ENCODE measurements at regions not wholly inside any gene's neighbourhood (a gene's known extent, or its start where the extent isn't known, plus 50 kb on each side); places are given as distances from the start of the nearest gene placed in this dataset.
"Not testable (repeated sequence)": the region's sequence is repeated elsewhere in the genome, so short reads cannot be mapped to it uniquely, and the experiment has no call there.

GRCh38 chr5:116709082-116709481, 134.5 kb upstream of the SEMA6A start:
- DNase-seq (ENCODE audit: low read depth, low spot score) = no peak

- not testable (repeated sequence) for DNase-seq (ENCODE audit: low read depth, low spot score)
These were observed 130.5 kb upstream of the SEMA6A start for GRCh38 chr5:116705121-116705519.

- no peak for DNase-seq (ENCODE audit: low read depth, low spot score)
These were observed 129.3 kb upstream of the SEMA6A start for GRCh38 chr5:116703941-116704340.

DNA sequence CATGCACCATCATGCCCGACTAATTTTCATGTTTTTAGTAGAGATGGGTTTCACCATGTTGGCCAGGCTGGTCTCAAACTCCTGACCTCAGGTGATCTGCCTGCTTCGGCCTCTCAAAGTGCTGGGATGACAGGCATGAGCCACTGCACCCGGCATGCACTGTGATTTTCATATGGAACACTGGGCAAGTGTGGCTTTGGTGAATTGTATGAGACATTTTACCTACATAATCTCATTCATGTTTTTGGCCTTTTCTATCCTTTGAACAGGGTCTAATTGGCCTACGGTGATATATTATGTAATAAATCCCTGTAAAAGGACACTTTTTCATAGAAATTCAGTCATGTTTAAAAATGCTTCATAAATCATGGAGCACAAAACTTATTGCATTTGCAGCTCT, 128.7 kb upstream of the SEMA6A start:
- DNase-seq (ENCODE audit: low read depth, low spot score) = no peak

DNA sequence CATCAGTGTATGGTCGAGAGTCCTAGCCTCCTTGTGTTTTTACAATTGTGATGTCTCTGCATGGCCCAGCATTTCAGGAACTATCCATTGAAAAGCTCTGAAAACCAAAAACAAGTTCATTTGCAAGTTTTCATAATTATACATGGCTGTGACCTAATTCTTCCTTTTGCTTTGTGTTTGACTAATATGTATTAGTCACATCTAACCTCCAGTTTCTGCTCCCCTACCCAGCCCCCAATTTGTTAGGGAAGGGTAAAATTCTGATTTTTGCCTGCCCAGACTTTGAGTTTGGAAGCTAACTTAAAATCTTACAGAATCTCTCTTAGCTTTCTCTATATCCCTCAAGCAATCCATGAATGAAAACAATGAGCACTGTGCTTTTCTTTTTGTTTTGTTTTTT, 128.2 kb upstream of the SEMA6A start:
- DNase-seq (ENCODE audit: low read depth, low spot score) = no peak

- DNase-seq (ENCODE audit: low read depth, low spot score) = no peak
These were observed 124.7 kb upstream of the SEMA6A start for GRCh38 chr5:116699332-116699731.

DNA sequence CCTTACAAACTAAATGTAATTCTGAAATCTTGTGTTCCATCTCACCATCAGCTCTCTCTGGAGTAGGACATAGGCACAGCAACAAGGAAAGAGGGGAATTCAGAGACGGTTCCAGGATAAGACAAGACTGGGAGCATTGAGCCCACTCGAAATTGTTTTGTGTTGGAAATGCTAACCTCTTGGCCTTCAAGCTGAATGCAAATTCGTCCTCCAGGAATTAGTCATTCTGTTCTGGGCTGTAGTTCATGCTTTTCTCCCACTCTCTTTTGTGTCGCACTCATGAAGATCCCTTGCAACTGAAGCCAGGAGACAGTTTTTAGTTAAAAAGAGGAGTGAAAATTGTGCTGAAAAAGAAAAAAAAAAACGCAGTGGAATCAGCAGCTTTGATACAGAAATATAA, 121.7 kb upstream of the SEMA6A start:
- no peak for DNase-seq (ENCODE audit: low read depth, low spot score)

- DNase-seq (ENCODE audit: low read depth, low spot score) = no peak
These were observed 121.1 kb upstream of the SEMA6A start for GRCh38 chr5:116695681-116696080.

GRCh38 chr5:116686438-116686837, 111.8 kb upstream of the SEMA6A start:
- DNase-seq (ENCODE audit: low read depth, low spot score) = no peak

DNA sequence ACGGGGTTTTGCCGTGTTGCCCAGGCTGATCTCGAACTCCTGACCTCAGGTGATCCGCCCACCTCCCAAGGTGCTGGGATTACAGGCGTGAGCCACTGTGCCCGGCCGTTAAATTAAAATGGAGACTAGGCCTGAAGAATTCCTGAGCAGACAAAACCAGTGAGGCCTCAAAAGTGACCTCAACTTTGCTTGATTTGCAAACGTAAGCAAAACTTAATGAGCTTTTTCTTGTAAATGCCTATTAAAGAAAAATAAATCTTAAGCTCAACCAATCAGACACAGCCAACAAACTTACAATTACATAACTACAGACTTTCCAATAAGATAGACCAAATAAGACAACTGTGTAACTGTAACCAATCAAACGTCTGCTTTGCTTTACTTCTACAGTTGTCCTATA, 111.3 kb upstream of the SEMA6A start:
- DNase-seq (ENCODE audit: low read depth, low spot score) = no peak

GRCh38 chr5:116685069-116685468, 110.4 kb upstream of the SEMA6A start:
- no peak for DNase-seq (ENCODE audit: low read depth, low spot score)

- no peak for DNase-seq (ENCODE audit: low read depth, low spot score)
These were observed 106.9 kb upstream of the SEMA6A start for GRCh38 chr5:116681334-116682013.

DNA sequence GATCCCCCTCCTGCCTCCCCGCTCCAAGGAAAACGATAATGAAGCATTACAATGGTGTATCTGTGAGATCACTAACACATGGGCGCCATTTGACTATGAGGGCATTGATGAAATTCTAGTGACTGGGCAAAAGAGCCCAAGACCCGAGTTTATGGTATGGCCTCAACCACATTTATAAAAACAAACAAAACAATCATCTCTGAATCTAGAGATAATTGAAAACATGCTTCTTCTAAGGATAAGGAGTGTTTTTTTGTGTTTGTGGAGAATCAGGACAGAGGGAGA, 100.9 kb upstream of the SEMA6A start:
- no peak for DNase-seq (ENCODE audit: low read depth, low spot score)

GRCh38 chr5:116674881-116675625, 100.4 kb upstream of the SEMA6A start:
- no peak for DNase-seq (ENCODE audit: low read depth, low spot score)

DNA sequence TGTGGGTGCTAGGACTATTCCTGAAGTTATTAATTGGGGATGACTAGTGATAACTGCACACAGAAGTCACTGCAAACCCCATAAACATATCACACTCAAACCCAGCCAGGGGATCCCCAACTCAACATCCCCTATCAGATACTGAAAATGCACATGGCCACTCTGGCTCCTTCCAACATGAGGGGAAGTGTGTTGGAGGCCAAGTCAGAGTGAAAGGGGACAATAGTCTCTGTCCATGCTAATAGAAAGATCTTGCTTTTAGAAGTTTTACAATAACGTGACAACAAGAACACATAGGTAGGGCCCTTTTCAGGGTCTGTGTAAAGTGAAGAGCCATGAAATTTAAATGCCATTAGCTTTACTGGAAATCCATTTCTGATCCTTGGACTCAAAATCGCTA, 98.8 kb upstream of the SEMA6A start:
- no peak for DNase-seq (ENCODE audit: low read depth, low spot score)

DNA sequence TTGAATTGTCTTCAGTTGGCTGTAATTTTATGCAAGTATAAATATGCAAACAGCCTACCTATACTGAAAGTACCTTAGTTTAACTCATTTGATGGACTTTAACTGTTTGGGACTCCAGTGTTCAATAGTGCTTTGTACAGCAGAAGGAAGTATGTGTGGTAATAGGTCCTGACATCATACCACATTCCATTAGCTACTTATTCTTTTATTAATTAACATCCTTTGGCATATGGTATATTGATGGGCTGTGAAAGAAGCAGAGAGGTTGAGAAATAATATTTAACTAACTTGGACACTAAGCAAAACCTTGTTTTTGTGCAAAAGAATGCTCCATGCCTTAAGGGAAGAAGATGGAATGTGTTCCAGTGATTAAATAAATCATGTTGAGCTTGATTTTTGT, 97.6 kb upstream of the SEMA6A start:
- DNase-seq (ENCODE audit: low read depth, low spot score) = no peak

- no peak for DNase-seq (ENCODE audit: low read depth, low spot score)
These were observed 96.7 kb upstream of the SEMA6A start for GRCh38 chr5:116671211-116671736.

DNA sequence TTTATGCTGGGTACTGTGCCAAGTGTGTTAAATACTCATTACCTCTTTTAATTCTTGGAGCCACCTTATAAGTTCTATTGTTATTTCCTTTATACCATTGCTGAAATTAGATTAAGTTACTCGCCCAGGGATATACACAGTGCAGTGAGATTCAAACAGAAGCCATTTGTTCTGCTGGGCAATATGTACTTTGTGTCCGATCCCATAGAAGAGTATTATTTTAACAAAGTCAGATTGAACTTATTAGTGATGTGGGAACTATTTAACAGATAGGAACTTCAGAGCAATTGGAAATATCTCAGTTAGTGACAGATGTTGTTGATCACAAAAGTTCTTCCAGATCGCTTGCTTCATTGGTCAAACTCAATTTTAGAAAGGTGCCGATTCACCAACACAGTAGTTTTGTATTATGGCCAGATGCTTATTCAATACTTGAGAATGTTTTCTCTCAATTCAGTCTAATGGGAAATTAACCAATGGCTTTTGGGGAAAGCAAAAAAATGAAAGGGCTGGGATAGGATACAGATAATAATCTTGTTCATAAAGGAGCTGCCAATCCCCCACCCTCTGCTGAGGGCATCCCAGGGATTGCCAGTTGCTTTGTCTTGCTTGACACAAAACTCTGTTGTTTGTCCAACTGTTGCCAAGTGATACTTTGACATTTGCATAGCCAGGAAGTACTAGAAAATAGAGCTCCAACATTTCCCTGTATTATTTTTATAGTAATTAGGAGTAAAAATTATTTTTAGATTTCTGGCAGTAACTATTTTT, 94.8 kb upstream of the SEMA6A start:
- DNase-seq (ENCODE audit: low read depth, low spot score) = no peak

DNA sequence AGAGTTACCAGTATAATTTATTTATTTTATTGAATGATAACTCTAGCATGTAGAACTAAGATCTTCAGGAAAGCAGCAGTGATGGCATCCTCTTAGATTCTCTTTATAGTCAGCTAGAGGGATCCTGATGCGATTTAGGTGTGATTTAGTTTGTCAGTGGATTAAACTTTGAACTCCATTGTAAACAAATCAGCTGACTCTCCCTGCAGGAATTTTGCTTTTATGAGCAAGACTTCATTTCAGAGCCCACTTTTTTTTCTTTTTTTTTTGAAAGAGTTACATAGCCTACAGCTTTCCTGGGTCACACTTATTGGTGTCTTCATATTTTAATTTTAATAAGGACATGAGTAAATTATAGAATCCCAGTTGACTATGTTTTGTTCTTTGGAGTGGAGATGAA, 93.8 kb upstream of the SEMA6A start:
- DNase-seq (ENCODE audit: low read depth, low spot score) = no peak

DNA sequence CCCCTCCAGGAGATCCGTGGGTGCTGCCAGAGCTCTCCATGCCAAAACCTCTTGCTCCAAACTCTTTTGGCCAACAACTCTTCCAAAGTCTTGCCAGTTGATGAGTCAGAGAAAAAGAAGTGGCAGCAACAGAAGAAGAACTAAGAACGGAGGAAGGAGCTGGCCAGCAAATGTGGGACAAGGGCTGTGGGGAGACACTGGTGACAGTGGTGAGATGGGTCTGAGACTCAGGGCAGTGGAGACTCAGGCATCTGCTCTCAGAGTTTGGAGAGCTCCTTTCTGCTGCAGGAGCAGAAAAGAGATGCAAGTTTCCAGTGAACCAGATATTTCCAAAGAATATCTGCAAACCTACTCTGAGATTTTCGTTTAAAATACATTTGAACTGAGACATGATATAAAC, 92.3 kb upstream of the SEMA6A start:
- no peak for DNase-seq (ENCODE audit: low read depth, low spot score)

- no peak for DNase-seq (ENCODE audit: low read depth, low spot score)
These were observed 90.4 kb upstream of the SEMA6A start for GRCh38 chr5:116664988-116665387.

DNA sequence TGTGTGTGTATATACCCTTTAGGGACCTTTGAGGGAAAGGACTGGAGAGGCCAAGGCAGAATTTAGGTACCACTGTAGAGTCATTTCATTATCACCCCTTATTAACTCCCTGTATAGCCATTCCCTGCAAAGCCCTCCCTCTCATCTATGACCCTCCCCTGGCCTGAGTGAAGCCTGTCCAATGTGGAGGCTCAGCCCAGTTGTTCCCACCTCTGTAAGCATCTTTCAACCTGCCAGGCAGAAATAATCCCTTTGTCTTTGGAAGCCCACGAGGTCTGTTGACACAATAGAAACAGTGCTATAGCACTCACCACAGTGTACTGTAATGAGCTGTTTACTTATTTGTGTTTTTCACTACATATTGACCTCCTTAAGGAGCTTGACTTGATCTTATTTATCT, 88.5 kb upstream of the SEMA6A start:
- DNase-seq (ENCODE audit: low read depth, low spot score) = no peak

- no peak for DNase-seq (ENCODE audit: low read depth, low spot score)
These were observed 86.8 kb upstream of the SEMA6A start for GRCh38 chr5:116661419-116661818.

Measured in activated CD4-positive, CD25-positive, alpha-beta regulatory T cell treated with anti-CD3 and anti-CD28 coated beads, Interleukin-2, amount 50 U/mL, for 16 hours (primary cell).